HG03025 (cell line): ENCODE measurements at regions not wholly inside any gene's neighbourhood (a gene's known extent, or its start where the extent isn't known, plus 50 kb on each side); places are given as distances from the start of the nearest gene placed in this dataset.

Experiments
- ATAC-seq: cut with Tn5 transposase; IDR thresholded peaks from one replicate; pipeline ENCODE4 v1.9.1; 2021; ENCODE audit warnings: mild to moderate bottlenecking, moderate library complexity; ENCODE audit not compliant: unreplicated experiment, low FRiP score

DNA sequence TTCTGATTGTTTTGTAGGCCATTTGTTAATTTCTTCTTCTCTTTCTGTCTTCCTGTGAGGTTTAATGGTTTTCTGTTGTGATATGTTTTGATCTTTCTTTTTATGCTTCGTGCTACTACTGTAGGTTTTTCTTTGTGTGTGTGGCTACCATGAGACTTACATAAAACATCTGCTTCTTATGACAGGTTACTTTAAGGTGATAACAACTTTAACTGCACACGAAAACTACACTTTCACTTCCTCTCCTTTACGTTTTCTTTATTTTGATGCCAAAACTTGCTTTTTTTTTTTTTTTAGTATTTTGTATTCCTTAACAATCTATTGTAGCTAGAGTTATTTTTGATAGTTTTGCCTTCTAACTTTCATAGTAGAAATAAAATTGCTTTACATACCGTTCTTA lies 691.3 kb downstream of the TSN start:
- ATAC-seq = no peak

DNA sequence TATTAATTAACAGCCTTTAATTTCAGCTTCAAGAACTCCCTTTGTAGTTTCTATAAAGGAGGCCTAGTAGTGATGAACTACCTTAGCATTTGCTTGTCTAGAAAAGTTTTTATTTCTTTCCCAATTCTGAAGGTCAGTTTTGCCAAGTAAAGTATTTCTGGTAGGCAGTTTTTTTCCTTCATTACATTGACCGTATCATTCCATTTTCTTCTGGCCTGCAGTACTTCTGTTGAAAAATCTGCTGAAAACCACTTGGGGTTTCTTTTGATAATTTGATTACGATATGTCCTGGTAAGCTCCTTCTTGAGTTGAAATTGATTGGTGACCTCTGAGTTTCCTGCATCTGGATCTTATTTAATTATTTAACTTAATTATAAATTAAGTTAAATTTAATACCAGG lies 691.8 kb downstream of the TSN start:
- no peak for ATAC-seq

- ATAC-seq = no peak
Observed at GRCh38 chr2:122451040-122451439, 695.6 kb downstream of the TSN start.

GRCh38 chr2:122451697-122452096 lies 696.2 kb downstream of the TSN start:
- ATAC-seq = no peak

GRCh38 chr2:122469147-122469546 lies 713.7 kb downstream of the TSN start:
- no peak for ATAC-seq

- no peak for ATAC-seq
Observed at GRCh38 chr2:122471753-122472152, 716.3 kb downstream of the TSN start.

- ATAC-seq = no peak
Observed at GRCh38 chr2:122478117-122478516, 722.7 kb downstream of the TSN start.

DNA sequence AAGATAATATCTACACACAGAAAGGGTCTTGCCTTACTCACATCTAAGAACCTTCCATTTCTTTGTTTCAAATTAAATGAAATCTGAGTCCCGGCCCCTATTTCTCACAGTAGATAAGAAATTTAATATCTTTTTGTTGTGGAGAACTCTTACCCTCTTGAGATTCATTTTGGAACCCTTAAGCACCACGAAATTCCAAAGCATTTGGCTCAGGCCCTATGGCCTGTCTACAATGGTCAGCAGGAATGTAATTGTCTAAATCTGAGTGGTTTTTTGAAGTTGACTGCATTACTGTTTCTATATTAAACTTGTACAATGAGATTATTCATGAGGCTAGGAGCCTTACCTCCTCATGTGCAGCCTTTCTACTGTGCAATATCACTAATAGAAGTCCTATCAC lies 723.3 kb downstream of the TSN start:
- ATAC-seq = no peak

GRCh38 chr2:122480501-122481243 lies 725.2 kb downstream of the TSN start:
- no peak for ATAC-seq

DNA sequence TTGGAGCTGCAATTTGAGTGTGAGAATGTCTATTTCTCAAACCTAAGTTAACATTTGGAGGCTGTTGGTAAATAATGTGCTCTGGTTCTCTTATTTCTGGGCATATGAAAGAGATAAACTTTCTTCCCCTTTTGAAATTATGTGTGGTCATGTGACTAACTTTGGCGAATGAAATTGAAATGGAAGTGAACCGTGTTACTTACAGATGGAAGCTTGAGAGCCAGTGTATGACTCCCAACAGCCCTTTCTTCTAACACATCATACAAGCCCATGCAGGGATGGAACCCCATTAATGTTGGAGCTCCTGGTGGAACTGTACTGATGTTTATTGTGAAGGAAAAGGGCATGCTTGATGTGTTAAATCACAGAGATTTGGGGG lies 725.8 kb downstream of the TSN start:
- ATAC-seq = no peak

- ATAC-seq = no peak
Observed at GRCh38 chr2:122481717-122482116, 726.3 kb downstream of the TSN start.

- ATAC-seq = no peak
Observed at GRCh38 chr2:122486086-122486485, 730.6 kb downstream of the TSN start.

GRCh38 chr2:122486705-122487415 lies 731.4 kb downstream of the TSN start:
- no peak for ATAC-seq

DNA sequence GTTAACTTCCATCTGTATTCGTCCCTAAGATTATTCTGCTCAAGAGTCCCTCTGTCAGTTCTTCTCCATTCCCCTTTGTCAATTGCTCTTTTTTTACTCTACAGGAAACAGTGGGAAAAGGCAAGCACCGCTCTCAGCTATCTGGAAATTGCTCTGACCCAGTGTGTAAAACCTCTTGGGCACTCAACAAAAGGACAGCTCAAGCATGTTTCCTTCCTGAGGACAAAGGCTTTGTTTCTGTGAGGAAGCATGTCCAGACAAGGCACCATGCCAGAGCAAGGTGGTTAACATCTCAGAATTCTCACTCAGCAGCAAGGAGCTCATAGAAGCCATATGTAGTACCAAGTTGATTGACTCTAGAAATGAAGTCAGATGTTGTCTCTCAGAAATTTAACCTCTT lies 735.6 kb downstream of the TSN start:
- ATAC-seq = no peak

DNA sequence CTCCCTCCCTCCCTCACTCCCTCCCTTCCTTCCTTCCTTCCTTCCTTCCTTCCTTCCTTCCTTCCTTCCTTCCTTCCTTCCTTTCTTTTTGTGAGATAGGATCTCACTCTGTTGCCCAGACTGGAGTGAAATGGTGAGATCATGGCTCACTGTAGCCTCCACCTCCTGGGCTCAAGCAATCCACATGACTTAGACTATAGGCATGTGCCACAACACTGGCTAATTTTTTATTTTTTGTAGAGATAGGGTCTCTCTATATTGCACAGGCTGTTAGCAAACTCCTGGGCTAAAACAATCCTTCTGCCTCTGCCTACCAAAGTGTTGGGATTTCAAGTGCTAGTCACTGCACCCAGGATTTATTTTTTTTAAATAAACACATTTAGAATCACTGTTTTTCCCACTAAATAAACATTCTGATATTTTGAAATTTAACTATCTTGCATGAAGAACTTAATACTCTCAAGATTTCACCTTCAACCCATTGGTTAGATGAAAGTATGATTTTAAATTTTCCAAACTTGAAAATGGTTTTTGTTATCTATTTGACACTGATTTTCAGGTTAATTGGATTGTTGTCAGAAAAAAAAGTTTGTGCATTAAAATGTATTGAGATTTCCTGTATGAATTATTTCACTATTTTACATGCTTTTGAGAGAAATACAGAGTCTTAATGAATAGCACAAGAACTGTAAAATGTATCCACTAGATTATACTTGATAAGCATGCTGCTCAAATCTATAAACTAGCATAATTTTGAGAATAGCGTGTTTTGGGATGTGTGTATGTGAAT lies 745.1 kb downstream of the TSN start:
- ATAC-seq = no peak

GRCh38 chr2:122506620-122507019 lies 751.2 kb downstream of the TSN start:
- ATAC-seq = no peak

DNA sequence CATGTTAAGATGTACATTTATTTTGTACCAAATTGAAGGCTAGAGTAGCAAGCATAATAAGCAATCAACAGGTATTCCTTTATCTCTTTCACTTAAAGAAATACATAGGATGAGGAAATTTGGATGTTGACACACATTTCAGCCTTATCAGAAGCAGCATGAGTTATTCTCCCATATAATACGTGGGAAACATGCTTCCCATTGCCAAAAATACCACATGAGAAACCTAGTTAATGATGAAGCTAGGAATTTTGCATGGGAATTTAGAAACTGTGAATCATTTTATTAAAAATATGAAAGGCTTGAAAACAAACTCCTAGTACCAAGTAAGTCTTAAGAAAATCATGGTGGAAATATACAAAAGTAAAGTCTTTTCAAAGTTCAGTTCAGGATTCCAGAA lies 751.8 kb downstream of the TSN start:
- no peak for ATAC-seq

DNA sequence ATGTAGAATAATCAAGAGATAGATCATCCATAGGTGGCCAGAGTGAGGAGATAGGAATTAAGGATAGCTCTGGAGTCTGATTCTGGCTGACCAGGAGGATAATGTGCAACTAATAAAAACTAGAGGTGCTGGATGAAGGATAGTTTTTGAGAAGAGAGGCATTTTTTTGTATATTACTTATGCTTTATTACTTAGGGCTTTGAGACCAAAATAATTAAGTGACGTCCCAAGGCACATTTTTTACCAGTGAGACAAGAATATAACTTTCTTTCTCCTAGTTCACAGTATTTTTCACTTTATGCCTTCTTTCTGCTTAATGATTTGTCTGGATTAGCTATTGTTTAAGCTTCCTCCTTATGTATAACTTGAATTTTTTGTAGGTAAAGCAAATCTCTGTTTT lies 756.6 kb downstream of the TSN start:
- ATAC-seq = no peak

DNA sequence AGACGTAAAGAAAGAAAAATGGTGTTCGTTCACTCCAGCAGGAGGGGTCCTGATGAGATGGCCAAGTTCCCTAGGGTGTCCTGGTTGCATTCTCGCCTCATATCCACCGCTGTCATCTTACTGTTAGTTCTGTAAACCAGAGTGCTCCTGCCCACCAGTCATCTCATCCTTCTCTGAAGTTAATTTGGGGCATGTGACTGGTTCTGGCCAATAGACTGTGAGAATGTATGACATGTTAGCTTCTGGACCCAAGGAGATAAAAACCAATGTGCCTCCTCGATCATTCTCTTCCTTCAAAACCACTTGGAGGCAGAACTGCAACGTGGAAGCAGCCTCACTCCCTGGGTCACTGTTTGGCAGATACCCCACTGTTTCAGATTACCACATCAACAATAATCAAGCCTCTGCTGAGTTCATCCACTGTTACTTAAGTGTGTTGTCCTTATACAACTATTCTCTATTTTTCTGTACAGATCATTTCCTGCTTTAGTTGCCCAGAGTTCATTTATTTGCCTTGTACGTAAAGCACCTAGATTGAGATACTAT lies 759.1 kb downstream of the TSN start:
- ATAC-seq = no peak

DNA sequence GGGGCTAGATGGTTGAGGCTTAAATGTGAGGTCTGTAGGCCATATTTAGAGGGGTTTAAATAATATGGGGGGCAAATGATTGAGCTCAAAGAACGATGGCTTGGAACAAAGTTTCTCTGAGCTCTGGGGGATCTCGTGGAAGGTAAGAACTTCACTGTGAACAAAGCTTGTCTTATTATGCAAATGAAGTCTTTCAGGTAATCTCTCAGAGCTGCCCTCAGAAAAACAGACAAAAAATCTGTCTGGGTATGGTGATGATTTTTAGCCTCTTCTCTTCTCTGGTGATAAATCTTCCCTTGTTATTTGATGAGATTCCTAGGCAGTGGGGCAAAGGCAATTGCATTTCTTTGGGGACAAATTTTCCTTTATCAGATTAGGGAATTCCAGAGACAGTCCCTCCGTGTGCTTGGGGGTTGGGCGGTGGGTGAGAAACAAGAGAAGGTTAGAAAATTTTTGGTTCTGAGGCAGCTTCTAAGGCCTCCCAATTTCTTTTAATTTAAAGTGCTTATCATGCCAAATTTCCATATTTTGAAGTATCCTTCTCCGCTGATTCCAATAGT lies 760.4 kb downstream of the TSN start:
- ATAC-seq = no peak

DNA sequence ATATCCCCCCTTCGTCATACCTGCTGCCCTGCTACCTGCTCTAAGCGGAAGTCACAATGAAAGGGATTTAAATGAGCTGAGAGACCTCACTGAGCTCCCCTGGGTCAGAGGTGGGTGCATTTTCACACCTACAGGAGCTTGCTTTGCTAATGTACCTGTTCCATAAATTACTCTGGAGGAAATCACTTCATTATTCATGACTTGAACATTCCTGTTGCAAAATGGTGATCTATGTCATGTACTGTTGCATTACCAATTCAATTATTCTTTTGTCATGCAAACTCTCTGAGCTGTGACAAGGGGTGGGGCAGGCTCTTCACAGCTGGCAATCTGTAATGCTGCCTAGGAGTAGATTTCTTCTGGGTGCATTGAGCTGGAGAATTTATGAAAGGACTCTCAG lies 761.3 kb downstream of the TSN start:
- no peak for ATAC-seq
